K562 (cell line): ENCODE measurements at regions not wholly inside any gene's neighbourhood (a gene's known extent, or its start where the extent isn't known, plus 50 kb on each side); places are given as distances from the start of the nearest gene placed in this dataset.

Source experiments
- ATAC-seq: fragments of 200-7000 bp; cut with Tn5 transposase; 3 replicates; pipeline ENCODE4 v1.9.1; 2020; ENCODE audit warnings: moderate library complexity
- BruUV-seq: library from RNA; stranded (reverse); fragments of 400-500 nt; replicated peaks from 2 replicates; lab custom pipeline; 2021; lab: Mats Ljungman, UMichigan
- CTCF ChIA-PET: fragments of 300-600 bp; formaldehyde crosslinking; extraction: SDS; loops from one replicate; lab custom pipeline; 2021; ENCODE audit warnings: low intra/inter-chr PET ratio; lab: Yijun Ruan, JAX
- POLR2A ChIA-PET: fragments of 300-600, 350-650 bp; sonication (Branson Sonifier 250); formaldehyde crosslinking; extraction: SDS; loops from one replicate; lab custom pipeline; 2021; ENCODE audit warnings: antibody characterized with exemption, inconsistent platforms; lab: Yijun Ruan, JAX
- DNase-seq, 4 experiments: peaks; one replicate each; pipeline versions ENCODE4 v3.0.0 to v3.0.0-alpha.2; 2011 to 2018; ENCODE audit warnings: low spot score in 3 of 4, mixed read lengths in 3 of 4; ENCODE audit errors: extremely low read depth in 1 of 4
- FAIRE-seq: peaks from 2 replicates; lab custom pipeline; 2011; peaks lifted over from hg19 to GRCh38; lab: Jason Lieb, UNC
- H2AFZ ChIP-seq: 2 replicates; pipeline ENCODE4 v1.6.0; 2011; ENCODE audit warnings: low read depth, low read length, control low read depth, inconsistent platforms
- H3K27ac ChIP-seq: fragments of 200-600 bp; 3 replicates; pipeline ENCODE4 v1.8.0; 2011; ENCODE audit warnings: low read depth, mild to moderate bottlenecking, control low read depth, inconsistent platforms, low read length, moderate library complexity, mixed read lengths; ENCODE audit errors: extremely low read depth
- H3K27me3 ChIP-seq, 2 experiments: fragments of 300-600 bp in 1 of 2; 2 replicates in 1 of 2; 3 replicates in 1 of 2; pipeline versions ENCODE4 v1.6.0 to v1.8.0; 2011; ENCODE audit warnings: inconsistent platforms in 2 of 2, low read length in 2 of 2, mild to moderate bottlenecking in 1 of 2, mixed read lengths in 1 of 2, moderate library complexity in 1 of 2; ENCODE audit not compliant: control insufficient read depth in 2 of 2, insufficient read depth in 2 of 2
- H3K36me3 ChIP-seq: fragments of 300-600 bp; 3 replicates; pipeline ENCODE4 v1.8.0; 2011; ENCODE audit warnings: mild to moderate bottlenecking, low read length, inconsistent platforms; ENCODE audit not compliant: control insufficient read depth, insufficient read depth
- H3K4me1 ChIP-seq, 2 experiments: fragments of 200-600 bp in 1 of 2; replicated peaks in 1 of 2; 2 replicates in 1 of 2; 3 replicates in 1 of 2; pipeline versions ENCODE4 v1.5.1 to v1.8.0; 2011; ENCODE audit warnings: inconsistent platforms in 2 of 2, low read length in 2 of 2, mild to moderate bottlenecking in 1 of 2, mixed read lengths in 1 of 2, moderate library complexity in 1 of 2; ENCODE audit not compliant: control insufficient read depth in 2 of 2, insufficient read depth in 2 of 2
- H3K4me2 ChIP-seq: 2 replicates; pipeline ENCODE4 v1.6.1; 2011; ENCODE audit warnings: low read length, control low read depth, inconsistent platforms, mixed read lengths; ENCODE audit not compliant: insufficient read depth
- H3K4me3 ChIP-seq: fragments of 200-600 bp; sonication (generic), shearing (Covaris generic); 2 replicates; pipeline ENCODE4 v1.5.1; 2016; ENCODE audit warnings: control low read depth, inconsistent platforms
- H3K79me2 ChIP-seq: fragments of 200-600 bp; 3 replicates; pipeline ENCODE4 v1.8.0; 2011; ENCODE audit warnings: low read length, inconsistent platforms; ENCODE audit not compliant: control insufficient read depth, insufficient read depth
- H3K9ac ChIP-seq, 2 experiments: 2 replicates each; pipeline versions ENCODE4 v1.6.0 to v1.6.1; 2011; ENCODE audit warnings: low read depth in 2 of 2, low read length in 2 of 2, control low read depth in 1 of 2, inconsistent platforms in 1 of 2, mild to moderate bottlenecking in 1 of 2, mixed read lengths in 1 of 2; ENCODE audit not compliant: insufficient read depth in 1 of 2
- H3K9me1 ChIP-seq: one replicate; pipeline ENCODE4 v1.6.0; 2011; ENCODE audit warnings: inconsistent platforms, mild to moderate bottlenecking, low read length, moderate library complexity; ENCODE audit not compliant: control insufficient read depth, insufficient read depth
- H3K9me3 ChIP-seq: replicated peaks from 2 replicates; pipeline ENCODE4 v1.5.1; 2011; ENCODE audit warnings: low read depth, low read length, inconsistent platforms; ENCODE audit not compliant: control insufficient read depth, insufficient read depth
- H4K20me1 ChIP-seq: replicated peaks from 2 replicates; pipeline ENCODE4 v1.6.1; 2011; ENCODE audit warnings: low read length, inconsistent platforms, mixed read lengths; ENCODE audit not compliant: control insufficient read depth, insufficient read depth
- ASH1L ChIP-seq: fragments of 450-650 bp; IDR thresholded peaks from 2 replicates; pipeline ENCODE4 v1.6.1; 2018; ENCODE audit warnings: borderline replicate concordance, mild to moderate bottlenecking, low read depth; ENCODE audit not compliant: partially characterized antibody
- DLX4 ChIP-seq: fragments of 250-450 bp; sonication (Bioruptor Pico); IDR thresholded peaks from 2 replicates; pipeline ENCODE4 v1.6.1; 2021; ENCODE audit warnings: mild to moderate bottlenecking
- E2F3 ChIP-seq: fragments of 250-450 bp; sonication (Bioruptor Pico); IDR thresholded peaks from 2 replicates; pipeline ENCODE4 v1.4.0; 2020; ENCODE audit warnings: mild to moderate bottlenecking
- HDAC3 ChIP-seq: fragments of 450-650 bp; IDR thresholded peaks from 2 replicates; pipeline ENCODE4 v1.6.1; 2018; ENCODE audit warnings: borderline replicate concordance, mild to moderate bottlenecking, moderate library complexity; ENCODE audit not compliant: partially characterized antibody
- HMG20A ChIP-seq: fragments of 450-650 bp; formaldehyde crosslinking; conservative IDR thresholded peaks from 2 replicates; pipeline ENCODE4 v1.4.0; 2020; ENCODE audit warnings: mild to moderate bottlenecking, mixed read lengths
- MCM3 ChIP-seq: fragments of 450-650 bp; IDR thresholded peaks from 2 replicates; pipeline ENCODE4 v1.6.1; 2016
- NCOA2 ChIP-seq, 2 experiments: fragments of 450-650 bp; IDR thresholded peaks; 2 replicates each; pipeline ENCODE4 v1.6.1; 2018; ENCODE audit warnings: mild to moderate bottlenecking in 2 of 2, moderate library complexity in 1 of 2; ENCODE audit not compliant: partially characterized antibody in 2 of 2
- NR2C2 ChIP-seq, 2 experiments: fragments of 200-800 bp in 1 of 2; sonication (Bioruptor generic) in 1 of 2; sonication (generic) in 1 of 2; formaldehyde crosslinking in 1 of 2; IDR thresholded peaks; 2 replicates each; pipeline versions ENCODE4 v1.6.1 to v1.8.0; 2016 to 2022; ENCODE audit warnings: mild to moderate bottlenecking in 1 of 2, missing compliant biosample characterization in 1 of 2, missing genetic modification characterization in 1 of 2, missing genetic modification reagents in 1 of 2
- RAD51 ChIP-seq: fragments of 450-650 bp; IDR thresholded peaks from 2 replicates; pipeline ENCODE4 v1.7.1; 2016; ENCODE audit warnings: low read depth, mild to moderate bottlenecking, borderline replicate concordance
- WGBS: fragments of 100-300 bp; shearing (Covaris generic); methylation state at CpG from one replicate; pipeline ENCODE4 v1.1.6; 2016; ENCODE audit warnings: low coverage, mixed read lengths; ENCODE audit not compliant: insufficient coverage; ENCODE audit errors: missing lambda C conversion rate; 5-methylcytosine and 5-hydroxymethylcytosine counted together
- in situ Hi-C: fragments of 300-500 bp; cut with MboI; formaldehyde crosslinking; loops from 4 replicates; pipeline ENCODE4 v1.15.0; 2018; ENCODE audit warnings: inconsistent platforms, mixed read lengths
- intact Hi-C: fragments of 100-400 bp; cut with micrococcal nuclease; formaldehyde crosslinking; loops from 2 replicates; pipeline ENCODE4 v1.14.2; 2022
- TF ChIP-seq, protein P1 (sequence below): fragments of 250-450 bp; sonication (Bioruptor Pico); IDR thresholded peaks from 2 replicates; pipeline ENCODE4 v1.8.0; 2021; ENCODE audit warnings: borderline replicate concordance, mild to moderate bottlenecking, moderate library complexity; ENCODE audit not compliant: poor library complexity, severe bottlenecking

DNA sequence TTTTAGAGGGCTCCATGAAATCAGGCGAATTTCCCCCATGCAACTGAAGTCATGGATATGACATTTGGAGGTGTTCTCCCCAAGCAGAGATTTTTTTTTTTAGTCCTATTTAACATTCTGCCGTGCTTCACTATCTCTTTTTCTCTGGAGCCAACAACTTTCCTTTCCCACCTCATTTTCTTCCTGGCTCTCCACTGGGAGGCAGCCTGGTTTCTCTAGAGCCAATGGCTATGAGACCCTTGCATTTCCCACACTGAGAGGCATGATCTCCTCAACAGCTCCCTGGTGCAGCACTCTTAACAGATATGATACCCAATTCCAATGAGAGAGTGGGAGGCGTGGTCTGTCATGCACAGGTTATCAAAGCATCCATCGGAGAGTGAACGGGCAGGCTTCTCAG is 310.8 kb downstream of the DRD1 start:
- WGBS, result 3% methylated on average over 5 of the region's 5 CpGs
- FAIRE-seq, result no peak

GRCh38 chr5:175131432-175131831 is 312.6 kb downstream of the DRD1 start:
- WGBS, result 6% methylated on average over 8 of the region's 8 CpGs
- intact Hi-C loops (no loop called here), in situ Hi-C loops (no loop called here)
- ChIA-PET CTCF (no interaction called here), POLR2A (no interaction called here)
- DNase-seq, result no peak
- Histone ChIP-seq H3K27me3 (no peaks in the 10 kb centered on the region), H3K9me3 (no peaks in the 10 kb centered on the region), H2AFZ (peak overlapping the region; percentile 57; the same call in 1 of the 2 replicates), H3K4me2 (no peak overlapping the region), H3K4me3 (no peak overlapping the region), H3K27ac (no peak overlapping the region), H3K36me3 (no peaks in the 10 kb centered on the region)
- no peak for ATAC-seq
- BruUV-seq, result no TSS peak
- no peak for FAIRE-seq
- TF ChIP-seq E2F3 (CRISPR knock-in tag) (no peak), DLX4 (CRISPR knock-in tag) (no peak)
- TF ChIP-seq, all 486 proteins: peak for 0
- peaks cover 0 to 7% of the 10 kb centered on the region in 2 experiments; a peak in 3 of 5 replicates for H3K4me1 ChIP-seq
- H3K9ac ChIP-seq, result no peak overlapping the region
- H4K20me1 ChIP-seq, result no peaks in the 10 kb centered on the region
- no peaks in the 10 kb centered on the region for H3K79me2 ChIP-seq
- no peaks in the 10 kb centered on the region for H3K9me1 ChIP-seq

More for the DNA sequence above, 310.8 kb downstream of the DRD1 start:
- Histone ChIP-seq H3K4me3 (no peak overlapping the region), H3K4me2 (no peak overlapping the region), H3K9ac (no peak overlapping the region), H2AFZ (no peak overlapping the region), H3K36me3 (no peaks in the 10 kb centered on the region), H3K27ac (no peak overlapping the region), H4K20me1 (no peaks in the 10 kb centered on the region), H3K4me1 (peaks cover 0 to 7% of the 10 kb centered on the region in 2 experiments; a peak in 3 of 5 replicates), H3K79me2 (no peaks in the 10 kb centered on the region), H3K9me1 (no peaks in the 10 kb centered on the region), H3K9me3 (no peaks in the 10 kb centered on the region), H3K27me3 (no peaks in the 10 kb centered on the region)
- no peak for DNase-seq
- ChIA-PET CTCF (no interaction called here), POLR2A (no interaction called here)
- BruUV-seq, result no TSS peak
- no peak for TF ChIP-seq NR2C2 (CRISPR knock-in tag; IDR thresholded peaks at IDR 0.05)
- no peak for TF ChIP-seq NR2C2 (tag; IDR thresholded peaks at IDR 0.05)
- no peak for TF ChIP-seq MCM3
- TF ChIP-seq, protein P1, sequence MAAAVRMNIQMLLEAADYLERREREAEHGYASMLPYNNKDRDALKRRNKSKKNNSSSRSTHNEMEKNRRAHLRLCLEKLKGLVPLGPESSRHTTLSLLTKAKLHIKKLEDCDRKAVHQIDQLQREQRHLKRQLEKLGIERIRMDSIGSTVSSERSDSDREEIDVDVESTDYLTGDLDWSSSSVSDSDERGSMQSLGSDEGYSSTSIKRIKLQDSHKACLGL (CRISPR knock-in tag), result no peak
- no peak for TF ChIP-seq RAD51
- no peak for TF ChIP-seq ASH1L
- TF ChIP-seq HDAC3, result no peak
- TF ChIP-seq NCOA2 (IDR thresholded peaks at IDR 0.05; ENCODE audit: partially characterized antibody in 2 of 2), result no peak
- no peak for TF ChIP-seq HMG20A (CRISPR knock-in tag)
- no peak for ATAC-seq
- intact Hi-C loops, result no loop called here
- in situ Hi-C loops, result no loop called here
